HG02763 (cell line): ENCODE measurements at regions not wholly inside any gene's neighbourhood (a gene's known extent, or its start where the extent isn't known, plus 50 kb on each side); places are given as distances from the start of the nearest gene placed in this dataset.

Experiments
- ATAC-seq: cut with Tn5 transposase; IDR thresholded peaks from one replicate; pipeline ENCODE4 v1.9.1; 2021; ENCODE audit warnings: mild to moderate bottlenecking, moderate library complexity; ENCODE audit not compliant: unreplicated experiment

GRCh38 chr5:159525117-159525516, 194.8 kb upstream of the IL12B start:
- ATAC-seq = no peak

DNA sequence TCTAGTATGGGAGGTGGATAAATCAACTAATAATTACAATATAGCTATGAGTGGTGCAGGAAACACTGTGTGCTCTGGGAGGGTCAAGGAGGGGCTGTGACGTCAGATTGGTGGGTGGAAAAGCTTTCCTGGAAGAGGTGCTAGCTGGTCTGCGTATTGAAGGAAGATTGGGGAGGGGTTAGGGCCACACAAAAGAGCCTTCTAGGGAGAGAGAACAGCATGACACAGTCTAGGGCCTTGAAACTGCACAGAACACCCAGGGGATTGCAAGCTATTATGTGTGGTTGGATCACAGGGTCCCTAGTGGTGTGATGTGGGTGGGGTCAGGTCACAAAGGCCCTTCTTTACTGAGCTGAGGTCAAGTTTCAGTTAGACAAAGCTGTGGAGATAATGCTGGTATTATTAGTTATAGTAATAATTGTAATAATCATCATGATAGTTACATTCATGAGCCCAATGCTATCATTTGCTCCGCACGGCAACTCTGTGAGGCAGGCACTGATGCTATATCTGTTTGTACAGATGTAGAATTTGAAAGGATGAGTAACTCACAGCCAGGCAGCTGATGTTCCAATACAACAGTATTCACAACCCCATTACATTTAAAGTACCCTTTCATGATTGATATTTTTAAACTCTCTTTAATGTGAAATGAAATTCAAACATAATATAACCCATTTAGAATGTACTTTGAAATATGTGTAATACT, 197.4 kb upstream of the IL12B start:
- ATAC-seq = no peak

DNA sequence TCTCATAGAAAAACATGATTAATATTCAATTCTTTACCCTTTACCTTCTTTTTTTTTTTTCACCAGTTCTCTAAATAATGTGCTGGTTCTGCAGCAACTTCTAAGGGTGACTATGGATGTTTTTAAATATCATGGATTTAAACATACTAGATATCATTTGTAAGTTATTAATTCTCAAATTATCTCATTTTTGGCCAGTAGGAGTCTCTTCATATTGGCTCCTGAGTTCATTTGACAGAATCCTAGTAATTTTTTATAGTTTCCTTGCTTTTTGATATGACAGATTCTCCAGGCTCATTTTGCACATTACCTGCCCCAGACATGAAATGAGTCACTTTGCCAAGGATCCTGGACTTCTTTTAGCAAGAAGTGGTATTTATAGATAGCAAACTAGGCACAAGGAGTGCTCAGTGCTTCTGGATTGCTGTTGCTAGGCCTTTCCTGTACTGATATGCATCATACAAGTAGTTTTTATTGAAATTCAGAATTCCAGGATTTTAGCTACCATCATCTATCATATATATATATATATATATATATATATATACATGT, 201.3 kb upstream of the IL12B start:
- no peak for ATAC-seq

DNA sequence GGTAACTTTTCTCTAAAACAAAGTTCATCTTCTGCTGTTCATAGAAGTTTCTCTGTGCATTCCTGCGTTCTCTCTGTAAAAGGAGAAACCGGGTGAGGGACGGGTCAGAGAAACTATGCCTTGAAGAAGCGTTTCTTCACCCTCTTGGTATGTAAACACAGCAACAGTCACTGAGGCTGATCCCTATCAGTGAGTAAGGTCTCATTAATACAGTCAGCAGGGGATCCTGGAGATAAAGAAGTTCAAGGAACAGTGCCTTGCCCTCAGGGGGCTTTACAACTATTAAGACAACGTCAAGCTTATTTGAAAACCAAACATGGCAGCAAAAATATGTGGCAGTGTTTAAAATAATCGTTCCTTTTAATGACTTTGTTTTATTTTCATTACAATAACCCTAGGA, 202.9 kb upstream of the IL12B start:
- no peak for ATAC-seq

GRCh38 chr5:159536166-159536565, 205.9 kb upstream of the IL12B start:
- ATAC-seq = no peak

DNA sequence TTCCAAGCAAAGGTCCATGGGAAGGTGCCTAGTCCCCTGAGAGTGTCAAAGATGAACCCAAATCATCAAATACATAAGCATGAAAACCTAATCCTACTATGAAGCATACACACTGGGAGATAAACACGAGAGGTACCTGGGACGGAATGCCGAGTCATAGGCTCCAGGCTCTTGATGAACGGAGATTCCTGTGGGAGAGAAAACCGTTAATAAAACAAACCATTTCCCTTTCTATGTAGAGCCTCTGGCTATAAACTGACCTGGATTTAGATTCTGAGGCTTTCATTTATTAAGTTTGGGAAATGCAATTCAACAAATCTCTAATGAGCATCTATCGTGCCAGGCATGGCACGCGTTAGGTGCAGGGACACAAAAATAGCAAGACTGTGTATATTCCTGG, 206.4 kb upstream of the IL12B start:
- no peak for ATAC-seq

DNA sequence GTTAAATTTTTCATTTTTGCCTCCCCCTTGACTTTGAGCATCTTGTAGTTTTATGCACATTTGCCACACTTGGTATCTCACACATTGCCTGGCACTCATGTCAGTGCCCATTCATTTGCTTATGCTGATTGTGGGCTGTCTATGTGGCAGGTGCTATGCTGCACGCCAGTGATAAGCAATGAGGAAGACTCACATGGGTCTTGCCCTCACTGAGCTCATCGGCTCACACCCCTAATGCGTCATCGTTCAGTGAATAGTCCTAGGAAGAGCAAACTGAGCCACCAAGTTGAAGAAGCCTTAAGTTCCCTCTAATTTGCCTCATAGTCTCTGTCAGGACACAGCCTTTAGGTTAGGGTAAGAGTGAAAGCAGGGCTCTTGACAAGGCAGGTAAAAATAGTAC, 209.4 kb upstream of the IL12B start:
- no peak for ATAC-seq

GRCh38 chr5:159543326-159543725, 213.0 kb upstream of the IL12B start:
- no peak for ATAC-seq

DNA sequence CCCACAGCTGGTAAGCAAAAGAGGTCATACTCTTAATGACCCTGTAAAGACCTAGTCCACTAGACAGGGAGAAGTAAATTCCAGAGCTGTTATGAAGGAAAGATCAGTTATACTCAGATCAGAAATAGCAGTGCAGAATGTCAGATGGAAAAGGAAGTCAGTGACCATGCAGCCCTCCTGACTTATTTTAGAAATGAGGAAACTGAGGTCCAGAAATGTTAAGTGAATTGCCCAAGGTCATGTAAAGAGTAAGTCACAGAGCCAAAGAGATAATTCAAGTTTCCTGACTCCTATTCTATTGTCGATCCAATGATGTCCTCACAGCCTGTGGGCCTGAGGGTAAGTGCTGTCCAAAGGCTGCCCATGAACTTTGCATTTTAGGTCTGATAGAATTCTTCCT, 214.9 kb upstream of the IL12B start:
- no peak for ATAC-seq

GRCh38 chr5:159547466-159548195, 217.3 kb upstream of the IL12B start:
- no peak for ATAC-seq

GRCh38 chr5:159548517-159548916, 218.2 kb upstream of the IL12B start:
- ATAC-seq = no peak

DNA sequence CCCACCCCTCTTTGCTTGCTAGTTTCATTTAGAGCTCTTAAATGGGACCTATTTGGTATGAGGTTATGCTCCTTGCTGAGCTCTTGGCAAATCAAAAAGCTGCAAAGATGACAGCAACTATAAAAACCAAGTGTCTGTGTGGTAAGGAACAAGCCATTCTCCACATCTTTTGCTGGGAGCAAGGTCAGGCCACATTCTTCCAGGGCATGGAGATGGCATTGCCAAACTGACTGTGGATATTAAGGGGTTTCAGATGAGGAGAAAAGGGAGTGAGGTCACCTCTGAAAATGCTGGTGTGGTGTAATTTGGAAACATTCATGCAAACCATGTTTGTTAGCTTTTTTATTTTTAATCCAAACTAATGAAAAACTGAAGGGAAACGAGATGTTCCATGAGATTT, 218.8 kb upstream of the IL12B start:
- no peak for ATAC-seq

GRCh38 chr5:159550951-159551350, 220.7 kb upstream of the IL12B start:
- ATAC-seq = no peak

DNA sequence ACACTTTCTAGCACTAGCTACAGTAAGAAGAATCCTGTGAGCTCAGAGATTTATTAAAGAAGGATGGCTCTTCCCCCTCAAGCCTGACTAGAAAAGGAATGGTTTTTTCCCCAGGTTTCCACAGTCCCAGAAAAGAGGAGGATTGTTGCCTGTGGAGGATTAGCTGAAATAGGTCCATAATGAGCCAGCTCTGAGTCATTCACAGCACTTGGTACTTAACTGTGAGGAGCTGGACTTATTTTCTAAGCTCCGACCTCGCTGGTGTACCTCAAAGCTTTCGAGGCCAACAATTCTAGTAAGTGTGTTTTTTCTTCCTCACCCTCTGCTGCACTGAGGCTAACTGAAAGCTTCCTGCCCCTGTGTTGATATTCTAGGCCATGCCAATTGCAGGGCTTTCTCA, 222.5 kb upstream of the IL12B start:
- no peak for ATAC-seq

DNA sequence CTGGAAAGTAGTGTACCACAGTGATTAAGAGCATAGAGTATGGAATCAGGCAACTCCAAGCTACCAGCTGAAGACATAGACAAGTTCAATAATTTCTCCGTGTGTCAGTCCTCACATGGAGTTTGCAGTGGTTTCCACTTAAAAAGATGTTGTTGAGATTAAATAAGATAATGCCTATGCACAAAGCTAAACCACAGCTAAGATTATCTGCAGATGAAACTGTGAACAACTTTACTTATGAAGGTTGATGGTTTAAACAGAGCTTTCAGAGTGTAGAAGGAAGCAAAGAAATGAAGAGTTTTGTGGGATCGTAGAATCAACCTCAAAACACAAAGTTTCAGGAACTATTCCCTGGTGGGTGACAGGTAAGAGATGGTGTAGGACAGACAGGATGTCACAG, 223.5 kb upstream of the IL12B start:
- no peak for ATAC-seq

DNA sequence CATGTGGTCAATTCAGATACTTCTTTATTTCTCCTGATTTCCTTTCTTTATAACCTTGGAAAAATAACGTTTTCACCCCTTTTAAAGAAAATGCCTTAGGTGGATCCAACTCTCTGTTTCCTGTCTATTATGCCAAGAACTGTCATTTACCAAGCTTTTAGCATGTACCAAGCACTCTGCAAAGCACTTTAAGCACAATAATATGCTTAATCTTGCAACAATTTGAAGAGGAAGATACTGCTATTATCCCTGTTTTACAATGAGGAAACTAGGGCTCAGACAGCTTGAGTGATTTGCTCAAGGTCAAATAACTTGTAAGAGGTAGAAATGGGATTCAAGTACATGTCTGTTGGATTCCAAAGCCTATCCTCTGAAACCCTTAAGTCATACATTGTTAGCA, 224.8 kb upstream of the IL12B start:
- no peak for ATAC-seq

- ATAC-seq = no peak
Observed at GRCh38 chr5:159559337-159559736, 229.1 kb upstream of the IL12B start.

DNA sequence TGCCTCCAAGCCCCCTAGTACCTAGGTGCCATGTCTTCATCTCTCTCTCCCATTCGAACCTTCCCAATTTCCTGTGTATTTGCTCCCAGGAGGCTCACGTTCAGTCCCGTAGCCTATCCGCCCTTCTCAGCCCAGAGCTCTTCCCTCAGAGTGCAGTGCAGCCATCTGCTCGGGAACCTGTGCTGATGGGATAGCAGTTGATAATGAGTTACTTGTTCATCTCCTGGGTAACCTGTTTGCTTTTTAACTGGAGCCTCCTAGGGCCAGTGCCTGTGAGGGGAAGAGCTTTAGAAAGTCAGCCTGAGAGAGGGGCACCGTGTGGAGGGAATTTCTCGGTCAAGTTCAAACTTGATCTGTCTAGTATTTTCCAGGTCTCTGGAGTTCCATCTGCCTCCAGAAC, 229.8 kb upstream of the IL12B start:
- no peak for ATAC-seq

DNA sequence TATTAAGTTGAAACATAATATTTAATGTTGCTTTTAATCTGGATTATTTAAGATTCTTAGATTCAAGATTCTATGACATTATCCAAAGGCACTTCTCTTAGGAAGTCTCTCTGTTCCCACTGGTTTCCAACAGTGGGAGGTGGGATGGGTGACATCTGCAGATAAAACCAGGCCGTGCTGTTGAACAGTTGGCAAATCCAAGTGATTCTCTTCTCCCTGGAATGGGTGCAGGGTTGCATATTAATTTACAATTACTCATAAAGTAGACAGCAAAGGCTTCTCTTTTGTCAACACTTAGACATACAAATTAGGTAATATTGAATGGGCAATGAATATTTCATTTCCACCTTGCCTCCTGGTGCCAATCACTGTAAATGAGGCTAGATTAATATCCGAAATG, 233.7 kb upstream of the IL12B start:
- ATAC-seq = no peak

DNA sequence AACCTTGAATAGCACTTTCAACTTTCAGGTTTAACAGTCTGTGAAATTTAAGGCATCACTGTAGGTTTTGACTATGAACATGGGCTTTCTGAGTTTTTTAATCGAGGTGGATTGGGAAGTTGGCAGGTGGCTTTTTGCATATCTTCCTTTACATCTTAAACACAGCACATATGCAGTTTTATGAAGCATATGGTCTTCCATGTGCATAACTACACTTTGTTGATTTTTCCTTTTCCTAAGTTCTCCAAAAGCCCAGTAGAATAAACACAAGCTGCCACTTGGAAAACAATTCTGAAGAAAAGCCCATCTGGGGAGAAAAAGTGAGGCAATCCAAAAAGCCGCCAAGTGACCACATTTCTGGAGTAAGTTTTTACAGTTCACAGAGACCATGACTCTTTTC, 236.5 kb upstream of the IL12B start:
- no peak for ATAC-seq

- no peak for ATAC-seq
Observed at GRCh38 chr5:159567461-159567860, 237.2 kb upstream of the IL12B start.

GRCh38 chr5:159571501-159572244, 241.4 kb upstream of the IL12B start:
- no peak for ATAC-seq
